ENCODE measurements at regions not wholly inside any gene's neighbourhood (a gene's known extent, or its start where the extent isn't known, plus 50 kb on each side); places are given as distances from the start of the nearest gene placed in this dataset.

DNA sequence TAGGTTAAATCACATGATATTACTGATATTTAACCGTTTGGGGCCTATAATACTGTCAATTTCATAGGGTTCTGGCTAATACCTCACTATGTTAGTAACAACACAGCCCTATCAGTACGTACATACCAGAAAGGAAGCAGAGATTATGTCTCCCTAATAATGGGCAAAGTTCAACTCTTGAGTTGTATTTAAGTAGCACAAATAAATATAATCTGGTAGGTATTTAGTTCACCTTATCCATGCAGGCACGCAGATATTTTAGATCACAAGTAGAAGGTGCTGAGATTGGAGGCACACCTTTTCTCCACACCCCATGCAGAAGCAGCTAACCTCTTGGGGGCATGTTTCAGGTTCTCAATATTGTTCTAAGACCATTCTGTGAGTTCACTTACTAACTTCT lies 118.9 kb downstream of the IRS1 start:
- TF ChIP-seq CTCF (IDR thresholded peaks at IDR 0.05): no peak
- TF ChIP-seq POLR2A (IDR thresholded peaks at IDR 0.05): no peak
